ENCODE measurements at regions not wholly inside any gene's neighbourhood (a gene's known extent, or its start where the extent isn't known, plus 50 kb on each side); places are given as distances from the start of the nearest gene placed in this dataset.

DNA sequence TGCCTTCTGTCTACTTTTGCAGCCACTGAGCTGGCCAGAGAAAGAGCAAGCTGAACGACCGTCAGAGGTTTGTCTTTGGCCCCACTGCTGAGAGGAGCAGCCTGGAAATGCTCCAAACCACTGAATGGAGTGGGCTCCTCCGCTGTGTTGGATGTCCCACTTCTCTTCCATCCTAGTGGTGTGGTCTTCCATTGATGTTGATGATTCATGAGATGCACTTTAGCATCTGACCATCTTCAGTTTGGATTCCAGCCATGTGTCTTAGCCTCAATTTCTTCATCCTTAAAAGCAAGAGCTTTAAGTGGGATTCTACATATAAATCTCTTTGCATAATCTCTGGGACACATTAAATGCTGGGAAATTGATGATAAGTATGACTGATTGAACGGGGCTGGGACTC, 276.9 kb downstream of the SIPA1L2 start:
- H3K9me3 ChIP-seq (ENCODE audit: control insufficient read depth, insufficient read depth, low read length), result no peaks in the 10 kb centered on the region
- TF ChIP-seq, protein P1, sequence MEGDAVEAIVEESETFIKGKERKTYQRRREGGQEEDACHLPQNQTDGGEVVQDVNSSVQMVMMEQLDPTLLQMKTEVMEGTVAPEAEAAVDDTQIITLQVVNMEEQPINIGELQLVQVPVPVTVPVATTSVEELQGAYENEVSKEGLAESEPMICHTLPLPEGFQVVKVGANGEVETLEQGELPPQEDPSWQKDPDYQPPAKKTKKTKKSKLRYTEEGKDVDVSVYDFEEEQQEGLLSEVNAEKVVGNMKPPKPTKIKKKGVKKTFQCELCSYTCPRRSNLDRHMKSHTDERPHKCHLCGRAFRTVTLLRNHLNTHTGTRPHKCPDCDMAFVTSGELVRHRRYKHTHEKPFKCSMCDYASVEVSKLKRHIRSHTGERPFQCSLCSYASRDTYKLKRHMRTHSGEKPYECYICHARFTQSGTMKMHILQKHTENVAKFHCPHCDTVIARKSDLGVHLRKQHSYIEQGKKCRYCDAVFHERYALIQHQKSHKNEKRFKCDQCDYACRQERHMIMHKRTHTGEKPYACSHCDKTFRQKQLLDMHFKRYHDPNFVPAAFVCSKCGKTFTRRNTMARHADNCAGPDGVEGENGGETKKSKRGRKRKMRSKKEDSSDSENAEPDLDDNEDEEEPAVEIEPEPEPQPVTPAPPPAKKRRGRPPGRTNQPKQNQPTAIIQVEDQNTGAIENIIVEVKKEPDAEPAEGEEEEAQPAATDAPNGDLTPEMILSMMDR (IDR thresholded peaks at IDR 0.05; ENCODE audit: low read depth, low read length, poor library complexity, severe bottlenecking), result no peak
- no peak for TF ChIP-seq EZH2phosphoT487 (IDR thresholded peaks at IDR 0.05; ENCODE audit: borderline replicate concordance, low read length)
- no peak overlapping the region for H3K4me3 ChIP-seq (ENCODE audit: low read length)
- no peaks in the 10 kb centered on the region for H4K20me1 ChIP-seq (ENCODE audit: control insufficient read depth, insufficient read depth, low read depth, low read length)
- H3K4me1 ChIP-seq (ENCODE audit: control insufficient read depth, low read length), result no peaks in the 10 kb centered on the region
- H3F3A ChIP-seq (ENCODE audit: control insufficient read depth, insufficient read depth), result no peaks in the 10 kb centered on the region
- no peaks in the 10 kb centered on the region for H3K79me2 ChIP-seq (ENCODE audit: control insufficient read depth, low read length)
- H3K27ac ChIP-seq (ENCODE audit: low read depth, low read length), result no peak overlapping the region
- no peak overlapping the region for H3K4me2 ChIP-seq (ENCODE audit: low read length)
- no peaks in the 10 kb centered on the region for H3K27me3 ChIP-seq (ENCODE audit: control insufficient read depth, low read length)
- H3K36me3 ChIP-seq (ENCODE audit: control insufficient read depth, low read length), result no peaks in the 10 kb centered on the region
- no peaks in the 10 kb centered on the region for H3K9me2 ChIP-seq (replicated peaks; ENCODE audit: control insufficient read depth, low read length)

DNA sequence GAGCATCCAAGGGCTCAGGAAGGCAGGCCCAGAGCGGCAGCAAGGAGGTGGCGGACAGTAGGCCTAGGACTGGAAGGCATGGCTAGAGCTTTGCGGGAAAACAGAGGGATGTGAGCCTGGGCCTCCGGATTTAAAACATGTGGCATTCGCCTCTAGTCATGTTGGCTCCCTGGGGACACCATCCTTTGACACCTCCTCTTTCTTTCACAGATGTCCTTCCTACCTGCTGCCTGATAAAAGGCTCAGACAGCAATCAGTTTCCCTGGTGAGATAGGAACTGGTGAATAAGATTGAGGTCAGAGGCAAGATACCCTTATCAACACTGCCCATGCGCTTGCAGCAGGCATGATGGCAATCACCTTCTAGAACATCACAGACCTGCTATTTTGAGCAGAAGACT, 277.6 kb downstream of the SIPA1L2 start:
- H4K20me1 ChIP-seq (ENCODE audit: control insufficient read depth, insufficient read depth, low read depth, low read length), result no peaks in the 10 kb centered on the region
- H3K9me3 ChIP-seq (ENCODE audit: control insufficient read depth, insufficient read depth, low read length), result no peaks in the 10 kb centered on the region
- H3K27me3 ChIP-seq (ENCODE audit: control insufficient read depth, low read length), result no peaks in the 10 kb centered on the region
- H3K9me2 ChIP-seq (replicated peaks; ENCODE audit: control insufficient read depth, low read length), result no peaks in the 10 kb centered on the region
- no peak overlapping the region for H3K4me3 ChIP-seq (ENCODE audit: low read length)
- TF ChIP-seq EZH2phosphoT487 (IDR thresholded peaks at IDR 0.05; ENCODE audit: borderline replicate concordance, low read length), result no peak
- TF ChIP-seq, protein P1 (IDR thresholded peaks at IDR 0.05; ENCODE audit: low read depth, low read length, poor library complexity, severe bottlenecking), result no peak
- no peaks in the 10 kb centered on the region for H3K36me3 ChIP-seq (ENCODE audit: control insufficient read depth, low read length)
- H3K4me1 ChIP-seq (ENCODE audit: control insufficient read depth, low read length), result no peaks in the 10 kb centered on the region
- no peaks in the 10 kb centered on the region for H3K79me2 ChIP-seq (ENCODE audit: control insufficient read depth, low read length)
- no peaks in the 10 kb centered on the region for H3F3A ChIP-seq (ENCODE audit: control insufficient read depth, insufficient read depth)
- no peak overlapping the region for H3K4me2 ChIP-seq (ENCODE audit: low read length)
- H3K27ac ChIP-seq (ENCODE audit: low read depth, low read length), result no peak overlapping the region

DNA sequence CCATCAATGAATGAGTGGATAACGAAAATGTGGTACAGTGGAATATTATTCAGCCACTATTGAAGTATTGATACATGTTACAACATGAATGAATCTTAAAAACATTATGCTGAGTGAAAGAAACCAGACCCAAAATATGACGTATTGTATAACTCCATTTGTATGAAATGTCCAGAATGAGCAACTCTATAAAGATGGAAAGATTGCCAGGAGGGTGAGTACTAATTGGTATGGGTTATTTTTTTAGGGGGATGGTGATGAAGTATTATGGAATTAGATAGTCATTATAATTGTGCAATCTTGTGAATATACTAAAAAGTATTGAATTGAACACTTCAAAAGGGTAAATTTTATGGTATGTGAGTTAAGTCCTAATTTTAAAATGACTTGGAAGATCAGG, 278.6 kb downstream of the SIPA1L2 start:
- no peak overlapping the region for H3K4me3 ChIP-seq (ENCODE audit: low read length)
- H3K4me1 ChIP-seq (ENCODE audit: control insufficient read depth, low read length), result no peaks in the 10 kb centered on the region
- H3K27ac ChIP-seq (ENCODE audit: low read depth, low read length), result no peak overlapping the region
- H3F3A ChIP-seq (ENCODE audit: control insufficient read depth, insufficient read depth), result no peaks in the 10 kb centered on the region
- no peaks in the 10 kb centered on the region for H3K79me2 ChIP-seq (ENCODE audit: control insufficient read depth, low read length)
- no peak overlapping the region for H3K4me2 ChIP-seq (ENCODE audit: low read length)
- H4K20me1 ChIP-seq (ENCODE audit: control insufficient read depth, insufficient read depth, low read depth, low read length), result no peaks in the 10 kb centered on the region
- H3K36me3 ChIP-seq (ENCODE audit: control insufficient read depth, low read length), result no peaks in the 10 kb centered on the region
- TF ChIP-seq, protein P1 (IDR thresholded peaks at IDR 0.05; ENCODE audit: low read depth, low read length, poor library complexity, severe bottlenecking), result no peak
- H3K9me3 ChIP-seq (ENCODE audit: control insufficient read depth, insufficient read depth, low read length), result no peaks in the 10 kb centered on the region
- no peaks in the 10 kb centered on the region for H3K27me3 ChIP-seq (ENCODE audit: control insufficient read depth, low read length)
- H3K9me2 ChIP-seq (replicated peaks; ENCODE audit: control insufficient read depth, low read length), result no peaks in the 10 kb centered on the region

DNA sequence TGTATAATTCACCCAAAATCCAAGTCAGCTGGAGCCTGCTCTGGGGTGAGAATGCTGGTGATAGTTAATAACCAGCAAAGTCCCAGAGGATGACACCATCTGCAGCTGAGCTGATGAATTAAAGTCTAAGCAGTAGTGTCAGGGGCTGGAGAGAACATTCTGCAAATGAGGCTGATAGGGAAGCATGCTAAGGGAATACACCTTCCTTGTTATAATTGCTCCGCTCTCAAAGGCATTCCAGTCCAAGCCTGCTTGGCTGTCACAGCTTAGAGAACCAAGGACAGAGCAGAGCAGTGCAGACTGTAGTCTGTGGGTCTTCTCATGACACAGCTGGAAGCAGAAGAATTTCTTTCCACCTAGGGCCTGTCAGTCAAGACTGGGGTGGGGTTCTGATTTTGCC, 283.1 kb downstream of the SIPA1L2 start:
- H3K27ac ChIP-seq (ENCODE audit: low read depth, low read length), result no peak overlapping the region
- no peaks in the 10 kb centered on the region for H3K9me3 ChIP-seq (ENCODE audit: control insufficient read depth, insufficient read depth, low read length)
- no peak for TF ChIP-seq EZH2phosphoT487 (IDR thresholded peaks at IDR 0.05; ENCODE audit: borderline replicate concordance, low read length)
- TF ChIP-seq, protein P1 (IDR thresholded peaks at IDR 0.05; ENCODE audit: low read depth, low read length, poor library complexity, severe bottlenecking), result no peak
- H3K4me3 ChIP-seq (ENCODE audit: low read length), result no peak overlapping the region
- H3K27me3 ChIP-seq (ENCODE audit: control insufficient read depth, low read length), result no peaks in the 10 kb centered on the region
- H3K79me2 ChIP-seq (ENCODE audit: control insufficient read depth, low read length), result no peaks in the 10 kb centered on the region
- H3K36me3 ChIP-seq (ENCODE audit: control insufficient read depth, low read length), result no peaks in the 10 kb centered on the region
- no peaks in the 10 kb centered on the region for H3K9me2 ChIP-seq (replicated peaks; ENCODE audit: control insufficient read depth, low read length)
- H3F3A ChIP-seq (ENCODE audit: control insufficient read depth, insufficient read depth), result no peaks in the 10 kb centered on the region
- H3K4me2 ChIP-seq (ENCODE audit: low read length), result no peak overlapping the region
- no peaks in the 10 kb centered on the region for H4K20me1 ChIP-seq (ENCODE audit: control insufficient read depth, insufficient read depth, low read depth, low read length)
- no peaks in the 10 kb centered on the region for H3K4me1 ChIP-seq (ENCODE audit: control insufficient read depth, low read length)

Data from DOHH2 (cell line).